ENCODE measurements at regions not wholly inside any gene's neighbourhood (a gene's known extent, or its start where the extent isn't known, plus 50 kb on each side); places are given as distances from the start of the nearest gene placed in this dataset.

DNA sequence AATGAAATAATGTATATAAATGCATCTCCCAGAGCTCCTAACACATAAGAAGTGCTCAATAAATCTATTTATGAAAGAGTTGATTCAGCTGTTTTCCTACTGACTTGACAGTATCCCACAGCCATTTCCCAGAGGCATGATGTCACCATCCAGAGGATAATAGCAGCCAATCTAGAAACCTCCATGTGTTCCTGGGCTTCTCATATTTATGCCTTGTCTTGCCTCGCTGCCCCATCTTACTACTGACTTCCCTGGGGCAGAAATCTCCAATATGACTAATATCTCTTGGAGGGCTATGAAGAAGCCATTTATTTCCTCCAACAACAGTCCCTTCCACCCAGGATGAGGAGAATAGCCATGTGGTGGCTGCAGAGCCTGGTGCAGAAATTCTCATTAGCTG, 115.4 kb upstream of the NAV2 start:
- H3K9ac ChIP-seq (ENCODE audit: low read depth in 1 of 2, low read length in 2 of 2): no peak overlapping the region
- no peak overlapping the region for H3K4me3 ChIP-seq (ENCODE audit: low read length in 2 of 2)
- H3K27me3 ChIP-seq (ENCODE audit: control insufficient read depth in 2 of 2, insufficient read depth in 2 of 2, low read length in 2 of 2): peaks cover 0 to 2% of the 10 kb centered on the region in 2 donors
- H3K9me3 ChIP-seq (ENCODE audit: control insufficient read depth in 2 of 2, low read length in 2 of 2): no peaks in the 10 kb centered on the region
- no peak overlapping the region for H3K27ac ChIP-seq (ENCODE audit: low read depth in 2 of 2, low read length in 2 of 2)
- H3K36me3 ChIP-seq (ENCODE audit: control insufficient read depth in 2 of 2, insufficient read depth in 2 of 2, low read length in 2 of 2): no peaks in the 10 kb centered on the region
- no peaks in the 10 kb centered on the region for H3K4me1 ChIP-seq (ENCODE audit: control insufficient read depth in 2 of 2, insufficient read depth in 2 of 2, low read length in 2 of 2)

DNA sequence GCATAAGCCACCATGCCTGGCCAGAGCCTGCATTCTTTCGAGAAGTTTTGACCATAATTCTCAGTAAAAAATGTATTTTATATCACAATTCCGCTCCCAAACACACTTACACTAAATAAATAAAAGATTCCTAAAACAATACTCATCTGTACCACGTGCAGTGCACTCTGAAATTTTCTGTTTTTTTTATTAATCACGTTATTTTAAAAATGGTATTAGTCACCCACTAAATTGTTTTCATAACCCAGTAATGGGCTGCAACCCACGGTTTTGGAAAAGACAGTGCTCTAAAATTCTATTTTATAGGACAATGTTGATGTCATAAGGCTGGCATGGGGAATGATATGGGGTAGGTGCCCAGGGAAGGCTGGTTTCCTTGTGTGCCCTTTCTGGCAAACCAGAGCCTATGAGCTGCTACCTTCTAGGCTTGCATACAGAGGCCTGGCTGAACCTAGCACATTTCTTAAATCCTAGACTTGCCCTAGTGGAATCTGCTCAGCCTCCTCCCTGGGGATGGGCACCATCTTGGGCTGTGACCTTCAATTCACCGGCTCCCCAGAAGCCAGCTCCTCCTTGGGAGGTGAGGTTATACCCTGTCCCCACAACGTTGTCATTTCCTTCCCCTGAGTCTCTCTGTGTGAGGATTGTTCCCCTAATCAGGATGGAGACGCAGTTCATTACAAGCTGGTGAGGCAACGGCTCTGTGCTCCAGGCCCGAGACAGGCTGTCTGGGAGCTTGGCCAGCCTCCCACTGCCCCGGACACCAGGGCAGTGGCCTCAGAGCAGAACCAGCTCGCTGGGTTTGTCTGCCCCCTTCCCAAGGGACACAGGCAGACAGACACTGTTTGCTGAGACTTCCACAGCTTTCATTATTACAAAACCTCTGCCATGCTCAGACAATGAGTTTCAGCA, 116.5 kb upstream of the NAV2 start:
- no peaks in the 10 kb centered on the region for H3K9me3 ChIP-seq (ENCODE audit: control insufficient read depth in 2 of 2, low read length in 2 of 2)
- no peaks in the 10 kb centered on the region for H3K4me1 ChIP-seq (ENCODE audit: control insufficient read depth in 2 of 2, insufficient read depth in 2 of 2, low read length in 2 of 2)
- H3K27ac ChIP-seq (ENCODE audit: low read depth in 2 of 2, low read length in 2 of 2): peak overlapping the region; percentile 2 to 25
- no peaks in the 10 kb centered on the region for H3K36me3 ChIP-seq (ENCODE audit: control insufficient read depth in 2 of 2, insufficient read depth in 2 of 2, low read length in 2 of 2)
- peaks cover 0 to 2% of the 10 kb centered on the region in 2 donors for H3K27me3 ChIP-seq (ENCODE audit: control insufficient read depth in 2 of 2, insufficient read depth in 2 of 2, low read length in 2 of 2)
- no peak overlapping the region for H3K9ac ChIP-seq (ENCODE audit: low read depth in 1 of 2, low read length in 2 of 2)
- H3K4me3 ChIP-seq (ENCODE audit: low read length in 2 of 2): no peak overlapping the region

DNA sequence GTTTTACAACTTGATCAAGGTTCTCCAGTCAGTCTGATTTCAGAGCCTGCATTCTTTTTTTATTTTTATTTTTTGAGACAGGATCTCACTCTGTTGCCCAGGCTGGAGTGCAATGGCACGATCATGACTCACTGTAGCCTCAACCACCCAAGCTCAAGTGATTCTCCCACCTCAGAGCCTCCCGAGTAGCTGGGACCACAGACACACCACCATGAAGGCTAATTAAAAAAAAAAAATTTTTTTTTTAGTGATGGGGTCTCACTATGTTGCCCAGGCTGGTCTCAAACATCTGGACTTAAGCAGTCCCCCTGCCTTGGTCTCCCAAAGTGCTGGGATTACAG, 117.2 kb upstream of the NAV2 start:
- Histone ChIP-seq H3K27me3 (ENCODE audit: control insufficient read depth in 2 of 2, insufficient read depth in 2 of 2, low read length in 2 of 2) (peaks cover 0 to 2% of the 10 kb centered on the region in 2 donors), H3K9me3 (ENCODE audit: control insufficient read depth in 2 of 2, low read length in 2 of 2) (no peaks in the 10 kb centered on the region), H3K4me3 (ENCODE audit: low read length in 2 of 2) (no peak overlapping the region), H3K4me1 (ENCODE audit: control insufficient read depth in 2 of 2, insufficient read depth in 2 of 2, low read length in 2 of 2) (no peaks in the 10 kb centered on the region), H3K9ac (ENCODE audit: low read depth in 1 of 2, low read length in 2 of 2) (no peak overlapping the region), H3K27ac (ENCODE audit: low read depth in 2 of 2, low read length in 2 of 2) (no peak overlapping the region), H3K36me3 (ENCODE audit: control insufficient read depth in 2 of 2, insufficient read depth in 2 of 2, low read length in 2 of 2) (no peaks in the 10 kb centered on the region)

DNA sequence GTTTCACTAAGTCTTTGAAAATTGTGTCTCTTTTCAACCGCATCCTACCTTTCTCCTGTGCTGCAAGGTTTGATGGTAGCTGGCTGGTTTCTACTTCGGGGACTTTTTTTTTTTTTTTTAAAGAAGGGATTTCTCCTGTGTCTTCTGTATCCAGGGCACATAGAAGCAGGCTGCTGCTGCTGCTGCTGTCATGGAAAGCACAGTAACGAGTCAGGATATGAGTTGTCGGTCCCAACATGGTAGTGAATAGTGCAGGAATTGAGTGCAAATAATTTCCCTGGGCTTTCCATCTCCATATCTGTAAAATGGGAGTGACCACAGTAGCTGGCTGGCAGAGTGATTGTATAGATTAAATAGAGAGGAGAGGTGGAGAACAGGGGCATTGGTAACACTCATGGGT, 118.3 kb upstream of the NAV2 start:
- H3K4me1 ChIP-seq (ENCODE audit: control insufficient read depth in 2 of 2, insufficient read depth in 2 of 2, low read length in 2 of 2): no peaks in the 10 kb centered on the region
- H3K4me3 ChIP-seq (ENCODE audit: low read length in 2 of 2): no peak overlapping the region
- H3K27ac ChIP-seq (ENCODE audit: low read depth in 2 of 2, low read length in 2 of 2): no peak overlapping the region
- no peak overlapping the region for H3K9ac ChIP-seq (ENCODE audit: low read depth in 1 of 2, low read length in 2 of 2)
- no peaks in the 10 kb centered on the region for H3K9me3 ChIP-seq (ENCODE audit: control insufficient read depth in 2 of 2, low read length in 2 of 2)
- peaks cover 0 to 2% of the 10 kb centered on the region in 2 donors for H3K27me3 ChIP-seq (ENCODE audit: control insufficient read depth in 2 of 2, insufficient read depth in 2 of 2, low read length in 2 of 2)
- H3K36me3 ChIP-seq (ENCODE audit: control insufficient read depth in 2 of 2, insufficient read depth in 2 of 2, low read length in 2 of 2): no peaks in the 10 kb centered on the region

DNA sequence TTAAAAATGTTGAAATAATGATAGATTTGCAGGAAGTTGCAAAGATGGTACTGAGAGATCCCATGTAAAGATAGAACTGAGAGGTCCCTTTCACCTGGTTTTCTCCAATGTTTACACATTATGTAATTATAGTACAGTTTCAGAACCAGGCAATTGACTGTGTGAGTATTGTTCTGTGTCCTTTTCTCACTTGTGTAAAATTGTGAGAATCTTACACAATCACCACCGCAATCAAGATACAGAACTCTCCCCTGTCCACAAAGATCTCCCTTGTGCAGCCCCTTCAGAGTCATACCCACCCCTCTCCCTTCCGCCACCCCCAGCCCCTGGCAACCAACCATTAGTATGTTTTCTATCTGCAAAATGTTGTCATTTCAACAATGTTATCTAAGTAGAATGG, 119.8 kb upstream of the NAV2 start:
- no peak overlapping the region for H3K4me3 ChIP-seq (ENCODE audit: low read length in 2 of 2)
- no peak overlapping the region for H3K27ac ChIP-seq (ENCODE audit: low read depth in 2 of 2, low read length in 2 of 2)
- H3K36me3 ChIP-seq (ENCODE audit: control insufficient read depth in 2 of 2, insufficient read depth in 2 of 2, low read length in 2 of 2): no peaks in the 10 kb centered on the region
- H3K9me3 ChIP-seq (ENCODE audit: control insufficient read depth in 2 of 2, low read length in 2 of 2): no peaks in the 10 kb centered on the region
- H3K27me3 ChIP-seq (ENCODE audit: control insufficient read depth in 2 of 2, insufficient read depth in 2 of 2, low read length in 2 of 2): peaks cover 0 to 2% of the 10 kb centered on the region in 2 donors
- no peaks in the 10 kb centered on the region for H3K4me1 ChIP-seq (ENCODE audit: control insufficient read depth in 2 of 2, insufficient read depth in 2 of 2, low read length in 2 of 2)
- H3K9ac ChIP-seq (ENCODE audit: low read depth in 1 of 2, low read length in 2 of 2): no peak overlapping the region

DNA sequence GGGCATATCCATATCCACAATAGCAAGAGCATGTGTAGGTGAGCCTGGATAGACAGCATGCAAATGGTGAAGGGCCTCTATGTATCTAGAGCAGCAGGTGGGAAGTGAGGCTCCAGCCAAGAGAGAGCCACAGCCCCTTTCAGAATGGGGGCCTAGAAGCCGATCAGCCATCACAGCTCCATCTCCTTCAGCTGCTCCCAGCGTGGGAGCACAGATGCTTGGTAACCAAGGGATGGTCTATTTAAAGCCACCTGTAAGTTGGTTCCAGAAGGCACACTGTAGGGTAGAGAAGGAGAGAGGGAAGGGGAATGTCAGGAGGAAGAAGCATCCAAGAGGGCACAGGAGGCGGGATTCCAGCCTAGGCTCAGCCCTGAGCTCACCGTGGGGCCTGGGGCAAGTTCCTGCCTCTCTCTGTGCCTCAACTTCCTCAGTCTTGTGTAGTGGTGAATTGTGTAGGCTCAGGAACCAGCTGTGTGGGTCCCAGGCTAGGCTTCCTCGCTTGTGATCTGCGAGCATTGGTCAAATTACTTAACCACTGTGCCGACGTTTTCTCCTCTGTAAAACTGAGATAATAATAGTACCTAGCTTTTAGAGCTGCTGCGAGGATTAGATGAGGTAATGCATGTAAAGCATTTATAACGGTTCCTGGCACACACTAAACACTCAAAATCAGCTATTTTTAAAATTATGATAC, 122.9 kb upstream of the NAV2 start:
- Histone ChIP-seq H3K9ac (ENCODE audit: low read depth in 1 of 2, low read length in 2 of 2) (no peak overlapping the region), H3K4me1 (ENCODE audit: control insufficient read depth in 2 of 2, insufficient read depth in 2 of 2, low read length in 2 of 2) (no peaks in the 10 kb centered on the region), H3K27ac (ENCODE audit: low read depth in 2 of 2, low read length in 2 of 2) (no peak overlapping the region), H3K4me3 (ENCODE audit: low read length in 2 of 2) (no peak overlapping the region), H3K9me3 (ENCODE audit: control insufficient read depth in 2 of 2, low read length in 2 of 2) (no peaks in the 10 kb centered on the region), H3K27me3 (ENCODE audit: control insufficient read depth in 2 of 2, insufficient read depth in 2 of 2, low read length in 2 of 2) (peaks cover 0 to 2% of the 10 kb centered on the region in 2 donors), H3K36me3 (ENCODE audit: control insufficient read depth in 2 of 2, insufficient read depth in 2 of 2, low read length in 2 of 2) (no peaks in the 10 kb centered on the region)

DNA sequence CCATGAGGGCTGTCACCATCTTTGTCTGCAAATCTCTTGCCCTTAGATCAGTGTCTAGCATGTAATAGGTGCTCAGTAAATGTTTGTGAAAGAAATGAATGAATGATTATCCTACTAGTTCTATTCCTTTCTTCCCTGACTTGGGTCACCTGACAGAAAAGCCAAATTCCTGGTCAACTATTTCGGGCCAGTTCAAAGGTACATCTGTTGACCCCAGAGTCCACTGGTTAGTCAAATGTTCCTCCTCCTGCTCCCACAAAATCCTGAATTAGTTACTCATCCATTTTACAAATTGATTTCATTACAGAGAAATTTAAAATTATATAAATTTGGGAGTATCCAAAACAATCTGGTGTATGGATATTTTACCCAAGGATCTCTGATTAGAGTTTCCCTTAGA, 124.7 kb upstream of the NAV2 start:
- Histone ChIP-seq H3K36me3 (ENCODE audit: control insufficient read depth in 2 of 2, insufficient read depth in 2 of 2, low read length in 2 of 2) (no peaks in the 10 kb centered on the region), H3K4me1 (ENCODE audit: control insufficient read depth in 2 of 2, insufficient read depth in 2 of 2, low read length in 2 of 2) (no peaks in the 10 kb centered on the region), H3K9me3 (ENCODE audit: control insufficient read depth in 2 of 2, low read length in 2 of 2) (no peaks in the 10 kb centered on the region), H3K9ac (ENCODE audit: low read depth in 1 of 2, low read length in 2 of 2) (no peak overlapping the region), H3K27me3 (ENCODE audit: control insufficient read depth in 2 of 2, insufficient read depth in 2 of 2, low read length in 2 of 2) (no peaks in the 10 kb centered on the region), H3K4me3 (ENCODE audit: low read length in 2 of 2) (no peak overlapping the region), H3K27ac (ENCODE audit: low read depth in 2 of 2, low read length in 2 of 2) (no peak overlapping the region)

DNA sequence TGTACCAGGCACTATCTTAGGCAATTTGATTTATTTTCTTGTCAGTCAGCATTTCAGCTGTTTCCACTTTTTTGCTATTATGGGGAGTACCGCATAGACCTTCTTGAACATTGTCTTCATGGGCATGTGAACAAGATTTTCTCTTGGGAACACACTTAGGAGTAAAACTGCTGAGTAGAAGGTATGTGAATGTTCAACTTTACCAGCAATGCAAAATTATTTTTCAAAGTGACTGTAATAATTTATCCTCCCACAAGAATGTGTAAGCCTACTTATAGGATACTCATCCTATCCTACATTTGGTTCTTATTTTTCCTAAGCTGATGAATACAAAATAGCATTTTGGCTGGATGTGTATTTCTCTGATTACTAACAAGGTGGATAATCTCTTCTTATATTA, 132.0 kb upstream of the NAV2 start:
- Histone ChIP-seq H3K4me1 (ENCODE audit: control insufficient read depth in 2 of 2, insufficient read depth in 2 of 2, low read length in 2 of 2) (peaks cover 3 to 5% of the 10 kb centered on the region in 2 donors), H3K9me3 (ENCODE audit: control insufficient read depth in 2 of 2, low read length in 2 of 2) (no peaks in the 10 kb centered on the region), H3K4me3 (ENCODE audit: low read length in 2 of 2) (no peak overlapping the region), H3K27ac (ENCODE audit: low read depth in 2 of 2, low read length in 2 of 2) (no peak overlapping the region), H3K9ac (ENCODE audit: low read depth in 1 of 2, low read length in 2 of 2) (no peak overlapping the region), H3K27me3 (ENCODE audit: control insufficient read depth in 2 of 2, insufficient read depth in 2 of 2, low read length in 2 of 2) (no peaks in the 10 kb centered on the region), H3K36me3 (ENCODE audit: control insufficient read depth in 2 of 2, insufficient read depth in 2 of 2, low read length in 2 of 2) (no peaks in the 10 kb centered on the region)

DNA sequence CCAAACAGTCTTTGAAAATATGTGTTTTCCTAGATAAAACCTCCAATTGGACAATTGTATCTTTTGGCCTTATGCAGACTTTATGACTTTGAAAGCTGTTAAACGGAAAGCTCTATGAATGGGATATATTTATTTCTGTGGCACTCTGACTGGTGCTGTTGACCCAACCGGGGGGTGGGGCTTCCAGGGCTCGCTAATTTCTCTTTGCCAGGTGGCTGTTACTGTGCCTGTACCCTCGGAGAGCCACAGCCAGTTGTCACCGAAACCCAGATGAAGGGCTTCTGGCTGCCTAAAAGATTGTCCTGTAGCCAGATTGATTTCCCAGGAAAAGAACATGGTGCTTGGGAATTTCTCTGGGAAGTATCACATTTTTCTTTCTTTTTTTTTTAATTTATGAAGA, 132.7 kb upstream of the NAV2 start:
- no peaks in the 10 kb centered on the region for H3K9me3 ChIP-seq (ENCODE audit: control insufficient read depth in 2 of 2, low read length in 2 of 2)
- H3K9ac ChIP-seq (ENCODE audit: low read depth in 1 of 2, low read length in 2 of 2): no peak overlapping the region
- H3K4me3 ChIP-seq (ENCODE audit: low read length in 2 of 2): no peak overlapping the region
- no peaks in the 10 kb centered on the region for H3K36me3 ChIP-seq (ENCODE audit: control insufficient read depth in 2 of 2, insufficient read depth in 2 of 2, low read length in 2 of 2)
- H3K27ac ChIP-seq (ENCODE audit: low read depth in 2 of 2, low read length in 2 of 2): no peak overlapping the region
- H3K4me1 ChIP-seq (ENCODE audit: control insufficient read depth in 2 of 2, insufficient read depth in 2 of 2, low read length in 2 of 2): peaks cover 3 to 5% of the 10 kb centered on the region in 2 donors
- H3K27me3 ChIP-seq (ENCODE audit: control insufficient read depth in 2 of 2, insufficient read depth in 2 of 2, low read length in 2 of 2): no peaks in the 10 kb centered on the region

DNA sequence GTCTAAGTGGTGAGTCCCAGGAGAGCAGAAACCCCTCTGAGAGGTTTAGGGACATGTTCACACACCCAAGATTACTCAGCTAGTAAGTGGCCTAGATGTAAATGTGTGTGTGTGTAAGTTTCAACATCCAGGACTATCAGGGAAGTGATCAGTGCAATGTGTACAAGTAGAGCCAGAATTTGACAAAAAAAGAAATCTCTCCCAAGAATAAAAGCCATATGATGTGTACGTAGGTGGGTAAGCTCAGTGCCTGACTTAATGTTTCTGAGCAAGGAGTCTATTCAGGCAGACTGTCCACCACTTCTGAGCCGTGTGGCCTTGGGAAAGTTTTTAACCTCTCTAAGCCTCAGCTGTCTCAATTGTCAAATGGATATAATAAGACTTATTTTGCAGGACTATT, 133.8 kb upstream of the NAV2 start:
- no peak overlapping the region for H3K27ac ChIP-seq (ENCODE audit: low read depth in 2 of 2, low read length in 2 of 2)
- no peaks in the 10 kb centered on the region for H3K27me3 ChIP-seq (ENCODE audit: control insufficient read depth in 2 of 2, insufficient read depth in 2 of 2, low read length in 2 of 2)
- peaks cover 3 to 5% of the 10 kb centered on the region in 2 donors for H3K4me1 ChIP-seq (ENCODE audit: control insufficient read depth in 2 of 2, insufficient read depth in 2 of 2, low read length in 2 of 2)
- no peak overlapping the region for H3K4me3 ChIP-seq (ENCODE audit: low read length in 2 of 2)
- no peaks in the 10 kb centered on the region for H3K9me3 ChIP-seq (ENCODE audit: control insufficient read depth in 2 of 2, low read length in 2 of 2)
- no peak overlapping the region for H3K9ac ChIP-seq (ENCODE audit: low read depth in 1 of 2, low read length in 2 of 2)
- no peaks in the 10 kb centered on the region for H3K36me3 ChIP-seq (ENCODE audit: control insufficient read depth in 2 of 2, insufficient read depth in 2 of 2, low read length in 2 of 2)
